ENCODE measurements at regions not wholly inside any gene's neighbourhood (a gene's known extent, or its start where the extent isn't known, plus 50 kb on each side); places are given as distances from the start of the nearest gene placed in this dataset.

DNA sequence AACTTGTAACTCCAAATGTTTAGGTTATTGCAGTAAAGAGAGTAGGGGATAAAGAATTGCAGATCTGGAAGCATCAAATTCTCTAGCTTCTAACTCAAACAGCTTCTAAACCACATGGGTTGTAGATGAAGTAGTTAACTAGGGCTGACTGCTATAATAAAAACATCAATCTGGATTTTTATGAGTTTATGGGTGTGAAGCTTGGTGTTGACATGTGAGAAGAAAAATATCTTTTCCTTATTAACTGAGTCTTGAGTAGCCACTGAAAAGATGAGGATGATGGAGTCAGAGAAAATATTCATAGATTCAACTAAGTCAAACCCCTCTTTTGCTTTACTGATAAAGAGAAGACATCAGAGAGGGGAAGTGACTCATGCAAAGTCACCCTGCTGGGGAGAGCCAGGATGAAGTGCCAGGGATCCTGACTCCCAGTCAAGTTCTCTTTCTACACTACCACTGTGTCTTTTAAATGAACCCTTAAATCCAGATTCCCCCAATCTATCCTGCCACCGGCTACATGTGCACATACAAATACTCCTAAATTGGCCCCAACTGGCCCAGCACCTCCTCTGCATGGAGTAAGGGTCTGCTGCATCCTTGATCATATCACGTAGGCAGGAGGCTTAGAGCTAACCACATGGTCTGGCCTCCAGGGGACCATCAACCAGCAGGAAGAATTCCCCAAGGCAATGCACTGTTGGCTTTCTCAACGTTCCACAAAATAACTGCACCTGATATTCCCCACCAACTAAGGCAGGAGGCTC lies 264.0 kb upstream of the CCL2 start:
- Mint-ChIP-seq H3K4me1 (ENCODE audit: low read depth) (no peaks in the 10 kb centered on the region), H3K36me3 (ENCODE audit: low read depth) (peaks cover 5% of the 10 kb centered on the region; the same call in 1 of the 2 replicates), H3K27ac (no peak overlapping the region), H3K9me3 (peaks cover 55% of the 10 kb centered on the region), H3K4me3 (no peak overlapping the region), H3K27me3 (ENCODE audit: insufficient read depth) (no peaks in the 10 kb centered on the region)
- TF ChIP-seq, protein P1, sequence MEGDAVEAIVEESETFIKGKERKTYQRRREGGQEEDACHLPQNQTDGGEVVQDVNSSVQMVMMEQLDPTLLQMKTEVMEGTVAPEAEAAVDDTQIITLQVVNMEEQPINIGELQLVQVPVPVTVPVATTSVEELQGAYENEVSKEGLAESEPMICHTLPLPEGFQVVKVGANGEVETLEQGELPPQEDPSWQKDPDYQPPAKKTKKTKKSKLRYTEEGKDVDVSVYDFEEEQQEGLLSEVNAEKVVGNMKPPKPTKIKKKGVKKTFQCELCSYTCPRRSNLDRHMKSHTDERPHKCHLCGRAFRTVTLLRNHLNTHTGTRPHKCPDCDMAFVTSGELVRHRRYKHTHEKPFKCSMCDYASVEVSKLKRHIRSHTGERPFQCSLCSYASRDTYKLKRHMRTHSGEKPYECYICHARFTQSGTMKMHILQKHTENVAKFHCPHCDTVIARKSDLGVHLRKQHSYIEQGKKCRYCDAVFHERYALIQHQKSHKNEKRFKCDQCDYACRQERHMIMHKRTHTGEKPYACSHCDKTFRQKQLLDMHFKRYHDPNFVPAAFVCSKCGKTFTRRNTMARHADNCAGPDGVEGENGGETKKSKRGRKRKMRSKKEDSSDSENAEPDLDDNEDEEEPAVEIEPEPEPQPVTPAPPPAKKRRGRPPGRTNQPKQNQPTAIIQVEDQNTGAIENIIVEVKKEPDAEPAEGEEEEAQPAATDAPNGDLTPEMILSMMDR (IDR thresholded peaks at IDR 0.05) = no peak
- no peak for DNase-seq

DNA sequence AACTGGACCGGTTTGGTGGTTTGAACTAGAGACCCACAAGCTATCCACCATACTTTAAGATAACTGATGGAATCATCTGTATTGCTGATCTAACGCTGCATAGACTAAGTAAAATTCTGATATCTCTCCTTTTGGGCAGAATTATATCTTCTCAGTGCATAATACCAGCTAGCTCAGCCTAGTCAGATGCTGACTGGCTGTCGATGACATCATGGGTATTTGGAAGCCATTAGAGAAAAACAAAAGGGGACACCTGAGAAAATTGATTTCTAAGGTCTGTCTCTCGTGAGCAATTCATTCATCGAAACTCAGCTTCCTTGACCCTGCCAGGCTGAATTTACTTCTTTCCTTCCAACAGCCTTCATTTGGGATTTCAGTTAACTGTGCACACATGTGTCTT lies 263.0 kb upstream of the CCL2 start:
- Mint-ChIP-seq H3K27ac (no peak overlapping the region), H3K4me1 (ENCODE audit: low read depth) (no peaks in the 10 kb centered on the region), H3K27me3 (ENCODE audit: insufficient read depth) (no peaks in the 10 kb centered on the region), H3K9me3 (peaks cover 49% of the 10 kb centered on the region), H3K36me3 (ENCODE audit: low read depth) (peaks cover 5% of the 10 kb centered on the region; the same call in 1 of the 2 replicates), H3K4me3 (no peak overlapping the region)
- TF ChIP-seq, protein P1 (IDR thresholded peaks at IDR 0.05) = no peak
- DNase-seq = no peak

DNA sequence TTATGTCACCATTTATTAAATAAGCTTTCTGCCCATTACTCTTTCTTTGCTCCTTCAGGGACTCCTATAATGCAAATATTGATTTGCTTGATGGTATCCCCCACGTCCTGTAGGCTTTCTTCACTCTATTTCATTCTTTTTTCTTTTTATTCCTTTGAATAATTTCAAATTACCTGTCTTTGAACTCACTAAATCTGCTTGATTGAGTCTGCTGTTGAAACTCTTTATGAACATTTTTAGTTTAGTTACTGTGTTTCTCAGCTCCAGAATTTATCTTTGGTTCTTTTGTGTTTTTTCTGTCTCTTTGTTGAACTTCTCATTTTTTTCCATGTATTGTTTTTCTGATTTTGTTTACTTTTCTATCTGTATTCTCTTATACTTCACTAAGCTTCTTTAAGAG lies 254.4 kb upstream of the CCL2 start:
- Mint-ChIP-seq H3K36me3 (ENCODE audit: low read depth) (peaks cover 6% of the 10 kb centered on the region; the same call in 1 of the 2 replicates), H3K27me3 (ENCODE audit: insufficient read depth) (no peaks in the 10 kb centered on the region; the same call in 1 of the 2 replicates), H3K9me3 (peaks cover 56% of the 10 kb centered on the region), H3K4me1 (ENCODE audit: low read depth) (no peaks in the 10 kb centered on the region), H3K27ac (no peak overlapping the region), H3K4me3 (no peak overlapping the region)
- TF ChIP-seq, protein P1 (IDR thresholded peaks at IDR 0.05) = no peak
- no peak for DNase-seq

DNA sequence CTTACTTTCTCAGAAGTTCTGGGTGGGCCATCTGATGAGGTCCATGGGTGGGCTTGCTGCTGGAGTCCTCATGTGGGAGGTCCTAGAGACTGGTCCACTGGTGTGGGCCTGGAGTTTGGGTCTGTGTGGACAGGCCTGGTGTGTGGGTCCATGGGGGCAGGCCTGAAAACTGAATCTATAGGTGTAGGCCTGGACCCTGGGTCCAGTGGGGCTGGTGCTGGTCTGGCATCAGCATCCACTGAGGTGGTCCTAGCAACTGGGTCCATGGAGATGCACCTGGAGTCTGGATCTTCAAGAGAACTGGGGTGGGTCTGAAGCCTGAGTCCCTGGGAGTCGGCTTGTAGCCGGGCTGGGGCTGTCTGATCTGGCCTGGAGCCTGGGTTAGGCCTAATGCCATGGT lies 253.8 kb upstream of the CCL2 start:
- no peak for DNase-seq
- Mint-ChIP-seq H3K27ac (no peak overlapping the region), H3K36me3 (ENCODE audit: low read depth) (peaks cover 10% of the 10 kb centered on the region; the same call in 1 of the 2 replicates), H3K4me1 (ENCODE audit: low read depth) (no peaks in the 10 kb centered on the region), H3K27me3 (ENCODE audit: insufficient read depth) (no peaks in the 10 kb centered on the region; the same call in 1 of the 2 replicates), H3K9me3 (peaks cover 62% of the 10 kb centered on the region), H3K4me3 (no peak overlapping the region)
- TF ChIP-seq, protein P1 (IDR thresholded peaks at IDR 0.05) = no peak

DNA sequence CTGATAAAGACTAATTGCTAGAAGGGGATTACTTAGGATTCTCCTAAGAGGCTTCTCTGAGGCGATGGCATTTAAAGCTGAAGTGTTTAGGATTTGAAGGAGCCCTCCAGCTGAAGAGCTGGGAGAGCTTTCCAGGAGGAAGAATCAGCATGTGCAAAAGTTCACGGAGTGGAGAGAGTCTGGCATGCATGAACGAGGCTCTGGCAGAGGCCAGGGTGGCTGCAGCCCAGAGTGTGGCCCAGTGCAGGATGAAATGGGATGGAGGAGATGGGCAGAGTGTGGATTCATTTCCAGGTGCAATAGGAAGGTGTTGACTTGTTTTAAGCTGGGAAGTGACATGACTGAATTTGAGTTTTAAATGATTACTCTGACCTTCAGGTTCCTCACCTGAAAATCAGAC lies 249.0 kb upstream of the CCL2 start:
- no peaks in the 10 kb centered on the region for H3K4me1 Mint-ChIP-seq (ENCODE audit: low read depth)
- peaks cover 10% of the 10 kb centered on the region; the same call in 1 of the 2 replicates for H3K36me3 Mint-ChIP-seq (ENCODE audit: low read depth)
- H3K9me3 Mint-ChIP-seq = peaks cover 56% of the 10 kb centered on the region
- no peak overlapping the region for H3K27ac Mint-ChIP-seq
- TF ChIP-seq, protein P1 (IDR thresholded peaks at IDR 0.05) = no peak
- DNase-seq = no peak
- H3K27me3 Mint-ChIP-seq (ENCODE audit: insufficient read depth) = no peaks in the 10 kb centered on the region
- no peak overlapping the region for H3K4me3 Mint-ChIP-seq
